ENCODE measurements at regions not wholly inside any gene's neighbourhood (a gene's known extent, or its start where the extent isn't known, plus 50 kb on each side); places are given as distances from the start of the nearest gene placed in this dataset.
"Not testable (repeated sequence)": the region's sequence is repeated elsewhere in the genome, so short reads cannot be mapped to it uniquely, and the experiment has no call there.

DNA sequence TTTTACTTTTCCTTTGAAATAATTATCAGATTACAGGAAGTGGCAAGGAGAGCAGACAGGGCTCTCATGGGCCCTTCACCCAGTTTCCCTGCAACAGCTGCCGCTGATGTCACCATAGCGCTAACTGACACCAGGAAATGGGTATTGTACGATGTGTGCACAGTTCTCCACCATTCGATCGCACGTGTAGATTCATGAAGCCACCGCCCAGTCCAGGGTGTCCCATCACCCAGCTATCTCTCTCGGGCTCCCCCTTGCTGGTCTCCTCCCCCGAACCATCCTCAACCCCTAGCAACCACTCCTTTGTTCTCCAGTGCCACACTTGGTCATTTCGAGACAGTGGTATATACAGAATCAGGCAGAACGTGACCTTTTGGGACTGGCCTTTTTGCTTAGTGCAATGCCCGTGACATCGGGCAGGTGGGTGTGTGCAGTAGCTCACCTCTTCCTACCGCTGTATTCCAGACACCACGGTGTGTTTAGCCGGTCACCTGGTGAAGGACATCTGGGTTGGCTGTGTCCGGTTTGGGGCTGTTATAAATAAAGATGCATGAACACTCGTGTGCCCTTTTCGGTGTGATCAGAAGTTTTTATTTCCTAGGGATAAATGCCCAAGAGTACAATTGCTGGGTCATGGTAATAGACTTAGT lies 118.4 kb downstream of the CRYAA start:
- TF ChIP-seq, protein P1, sequence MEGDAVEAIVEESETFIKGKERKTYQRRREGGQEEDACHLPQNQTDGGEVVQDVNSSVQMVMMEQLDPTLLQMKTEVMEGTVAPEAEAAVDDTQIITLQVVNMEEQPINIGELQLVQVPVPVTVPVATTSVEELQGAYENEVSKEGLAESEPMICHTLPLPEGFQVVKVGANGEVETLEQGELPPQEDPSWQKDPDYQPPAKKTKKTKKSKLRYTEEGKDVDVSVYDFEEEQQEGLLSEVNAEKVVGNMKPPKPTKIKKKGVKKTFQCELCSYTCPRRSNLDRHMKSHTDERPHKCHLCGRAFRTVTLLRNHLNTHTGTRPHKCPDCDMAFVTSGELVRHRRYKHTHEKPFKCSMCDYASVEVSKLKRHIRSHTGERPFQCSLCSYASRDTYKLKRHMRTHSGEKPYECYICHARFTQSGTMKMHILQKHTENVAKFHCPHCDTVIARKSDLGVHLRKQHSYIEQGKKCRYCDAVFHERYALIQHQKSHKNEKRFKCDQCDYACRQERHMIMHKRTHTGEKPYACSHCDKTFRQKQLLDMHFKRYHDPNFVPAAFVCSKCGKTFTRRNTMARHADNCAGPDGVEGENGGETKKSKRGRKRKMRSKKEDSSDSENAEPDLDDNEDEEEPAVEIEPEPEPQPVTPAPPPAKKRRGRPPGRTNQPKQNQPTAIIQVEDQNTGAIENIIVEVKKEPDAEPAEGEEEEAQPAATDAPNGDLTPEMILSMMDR (conservative IDR thresholded peaks at IDR 0.05; ENCODE audit: low read depth, low read length): no peak
- DNase-seq (ENCODE audit: low read depth): no peak
- no peak overlapping the region for H3K4me3 ChIP-seq (ENCODE audit: low read depth, low read length)

DNA sequence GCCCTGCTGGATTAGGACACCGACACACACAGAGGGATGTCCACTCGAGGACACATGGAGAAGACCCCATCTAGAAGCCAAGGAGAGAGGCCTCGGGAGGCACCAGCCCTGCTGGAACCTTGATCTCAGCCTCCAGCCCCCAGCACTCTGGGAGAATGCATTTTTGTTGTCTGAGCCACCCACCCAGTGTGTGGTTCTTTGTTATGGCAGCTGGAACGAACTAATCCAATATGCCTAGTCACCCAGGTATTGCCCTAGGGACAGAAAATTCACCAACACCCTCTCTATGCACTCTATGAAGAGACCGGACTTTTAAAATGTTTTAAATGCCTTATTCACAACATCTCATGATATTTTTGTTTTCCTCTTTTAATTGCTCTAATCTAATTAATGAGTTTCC lies 117.4 kb downstream of the CRYAA start:
- no peak overlapping the region for H3K4me3 ChIP-seq (ENCODE audit: low read depth, low read length)

DNA sequence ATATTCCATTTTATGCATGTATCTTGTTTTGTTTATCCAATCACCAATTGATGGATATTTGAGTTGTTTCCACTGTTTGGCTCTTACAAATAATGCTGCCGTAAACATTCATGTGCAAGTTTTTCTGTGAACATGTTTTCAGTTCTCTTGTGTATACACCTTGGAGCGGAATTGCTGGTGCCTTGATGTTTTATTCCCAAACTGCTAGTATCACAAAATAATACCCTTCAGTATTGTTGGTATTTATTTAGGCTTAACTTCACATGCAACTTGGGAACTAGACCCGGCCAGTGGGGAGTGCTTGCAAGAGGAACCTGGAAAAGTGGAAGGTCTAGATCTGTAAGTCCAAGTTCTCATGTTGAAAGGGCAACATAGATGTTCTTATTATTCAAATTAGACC lies 115.9 kb downstream of the CRYAA start:
- no peak overlapping the region for H3K4me3 ChIP-seq (ENCODE audit: low read depth, low read length)
- no peak for DNase-seq (ENCODE audit: low read depth)
- TF ChIP-seq, protein P1 (conservative IDR thresholded peaks at IDR 0.05; ENCODE audit: low read depth, low read length): no peak

More for the DNA sequence above, 117.4 kb downstream of the CRYAA start:
- TF ChIP-seq, protein P1 (conservative IDR thresholded peaks at IDR 0.05; ENCODE audit: low read depth, low read length): no peak
- no peak for DNase-seq (ENCODE audit: low read depth)

DNA sequence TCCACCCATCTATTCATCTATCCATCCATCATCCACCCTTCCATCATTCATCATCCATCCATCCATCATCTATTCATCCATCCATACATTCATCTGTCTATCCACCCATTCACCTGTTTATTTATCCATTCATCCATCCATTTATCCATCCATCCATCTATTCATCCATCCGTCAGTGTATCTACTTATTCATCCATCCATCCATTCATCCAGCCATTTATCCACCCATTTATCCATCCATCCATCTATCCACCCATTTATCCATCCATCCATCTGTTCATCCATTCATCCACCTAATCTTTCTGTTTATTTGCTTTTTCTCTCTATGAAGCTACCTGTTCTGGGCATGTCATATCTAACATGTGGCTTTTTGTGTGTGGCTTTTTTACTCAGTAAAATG lies 115.4 kb downstream of the CRYAA start:
- no peak for DNase-seq (ENCODE audit: low read depth)
- TF ChIP-seq, protein P1 (conservative IDR thresholded peaks at IDR 0.05; ENCODE audit: low read depth, low read length): no peak
- no peak overlapping the region for H3K4me3 ChIP-seq (ENCODE audit: low read depth, low read length)

DNA sequence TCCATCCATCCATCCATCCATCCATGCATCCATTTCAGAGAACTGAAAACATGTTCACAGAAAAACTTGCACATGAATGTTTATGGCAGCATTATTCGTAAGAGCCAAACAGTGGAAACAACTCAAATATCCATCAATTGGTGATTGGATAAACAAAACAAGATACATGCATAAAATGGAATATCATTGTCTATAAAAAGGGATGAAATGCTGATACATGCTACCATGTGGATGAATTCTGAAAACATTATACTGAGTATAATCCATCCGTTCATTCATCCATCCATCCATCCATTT lies 115.1 kb downstream of the CRYAA start:
- H3K4me3 ChIP-seq (ENCODE audit: low read depth, low read length); DNase-seq (ENCODE audit: low read depth): not testable (repeated sequence)

DNA sequence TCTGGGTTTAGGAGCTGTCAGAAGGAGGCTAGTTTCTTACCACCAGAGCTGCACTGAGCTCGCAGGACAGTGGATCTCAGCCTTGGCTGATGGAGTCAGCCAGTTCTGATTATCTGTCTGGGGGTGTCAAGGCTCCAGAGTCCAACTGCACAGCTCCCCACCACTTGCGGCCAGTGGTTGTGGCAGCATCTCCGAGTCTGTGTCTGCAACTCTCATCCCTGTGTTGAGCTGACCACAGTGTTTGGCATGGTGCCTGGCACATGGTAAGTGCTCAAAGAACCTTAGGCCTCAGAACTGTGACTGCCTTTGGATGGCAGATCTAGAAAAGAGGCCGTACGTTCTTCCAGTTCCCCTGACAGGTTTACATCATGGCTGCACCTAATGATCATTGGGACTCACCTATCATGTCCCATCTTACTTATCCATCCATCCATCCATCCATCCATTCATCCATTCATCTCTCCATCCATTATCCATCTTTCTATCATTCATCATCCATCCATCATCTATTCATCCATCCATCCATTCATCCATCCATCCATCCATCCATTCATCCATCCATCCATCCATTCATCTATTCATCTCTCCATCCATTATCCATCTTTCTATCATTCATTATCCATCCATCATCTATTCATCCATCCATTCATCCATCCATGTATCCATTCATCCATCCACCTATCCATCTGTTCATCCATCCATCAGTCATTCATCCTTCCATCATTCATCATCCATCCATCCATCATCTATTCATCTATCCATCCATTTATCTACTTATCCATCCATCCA lies 114.5 kb downstream of the CRYAA start:
- TF ChIP-seq, protein P1 (conservative IDR thresholded peaks at IDR 0.05; ENCODE audit: low read depth, low read length): no peak
- no peak for DNase-seq (ENCODE audit: low read depth)
- H3K4me3 ChIP-seq (ENCODE audit: low read depth, low read length): no peak overlapping the region

DNA sequence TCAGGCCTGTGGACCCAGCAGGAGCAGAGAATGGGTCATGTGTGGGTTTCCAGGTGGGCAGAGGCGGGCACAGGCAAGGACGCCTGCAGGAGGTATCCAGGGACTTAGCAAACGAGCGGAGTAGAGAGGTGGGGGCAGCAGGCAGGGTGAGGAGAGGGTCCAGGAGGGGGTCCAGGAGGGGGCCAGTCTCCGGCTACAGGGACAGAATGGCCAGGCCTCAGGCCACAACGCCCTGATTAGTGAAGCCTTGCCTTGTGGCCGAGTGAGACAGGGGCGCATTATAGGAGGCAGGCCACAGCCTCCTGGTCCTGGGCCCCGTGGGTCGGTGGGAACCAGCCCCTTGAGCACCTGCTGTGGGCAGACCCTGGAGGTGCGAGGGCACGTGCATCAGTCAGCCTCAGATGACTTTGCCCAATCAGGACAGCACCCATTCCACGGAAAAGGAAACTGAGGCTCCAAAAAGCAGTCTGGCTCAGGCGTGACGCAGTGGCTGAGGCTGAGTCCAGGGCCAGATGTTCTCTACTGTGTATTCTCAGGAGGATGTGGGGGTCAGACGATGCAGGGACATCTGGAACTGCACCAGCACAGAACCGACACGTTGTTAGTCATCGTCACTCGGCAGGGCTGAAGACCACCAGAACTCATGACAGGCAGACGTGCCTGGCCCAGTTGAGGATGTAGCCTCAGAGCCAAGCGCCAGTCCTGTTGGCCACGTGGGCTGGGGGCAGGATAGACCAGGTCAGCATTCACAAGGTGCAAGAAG lies 113.7 kb downstream of the CRYAA start:
- TF ChIP-seq, protein P1 (conservative IDR thresholded peaks at IDR 0.05; ENCODE audit: low read depth, low read length): no peak
- H3K4me3 ChIP-seq (ENCODE audit: low read depth, low read length): no peak overlapping the region
- no peak for DNase-seq (ENCODE audit: low read depth)

Measured in epithelial cell of proximal tubule (primary cell).